Sigmoid colon (tissue), 3 donors: ENCODE measurements at regions not wholly inside any gene's neighbourhood (a gene's known extent, or its start where the extent isn't known, plus 50 kb on each side); places are given as distances from the start of the nearest gene placed in this dataset.

Source experiments
- POLR2A ChIP-seq, 2 donors: fragments of 450-650 bp; IDR thresholded peaks; one replicate each; pipeline ENCODE4 v1.6.1; 2016; ENCODE audit warnings: antibody characterized with exemption in 2 of 2, mild to moderate bottlenecking in 2 of 2, moderate library complexity in 2 of 2
- TF ChIP-seq, protein P1 (sequence below), 4 experiments: fragments of 450-650 bp in 3 of 4; fragments of 200-600 bp in 1 of 4; IDR thresholded peaks; one replicate each; pipeline ENCODE4 v1.5.1; 2016 to 2019; ENCODE audit warnings: antibody characterized with exemption in 4 of 4, mild to moderate bottlenecking in 3 of 4, moderate library complexity in 2 of 4

DNA sequence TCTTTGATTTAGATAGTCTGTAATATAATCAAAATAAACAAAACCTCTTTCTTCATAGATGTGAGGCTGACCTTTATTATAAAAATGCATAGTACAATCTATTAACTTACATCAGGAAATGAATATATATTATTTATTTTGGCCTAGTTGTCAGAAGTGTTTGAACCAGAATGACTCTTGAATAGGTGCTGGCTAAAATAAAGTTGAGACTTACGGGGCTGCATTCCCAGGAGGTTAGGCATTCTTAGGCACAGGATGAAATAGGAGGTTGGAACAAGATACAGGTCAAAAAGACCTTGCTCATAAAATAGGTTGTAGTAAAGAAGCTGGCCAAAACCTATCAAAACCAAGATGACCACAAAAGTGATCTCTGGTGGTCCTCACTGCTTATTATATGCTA is 1193.3 kb upstream of the IGFBP7 start:
- TF ChIP-seq, protein P1, sequence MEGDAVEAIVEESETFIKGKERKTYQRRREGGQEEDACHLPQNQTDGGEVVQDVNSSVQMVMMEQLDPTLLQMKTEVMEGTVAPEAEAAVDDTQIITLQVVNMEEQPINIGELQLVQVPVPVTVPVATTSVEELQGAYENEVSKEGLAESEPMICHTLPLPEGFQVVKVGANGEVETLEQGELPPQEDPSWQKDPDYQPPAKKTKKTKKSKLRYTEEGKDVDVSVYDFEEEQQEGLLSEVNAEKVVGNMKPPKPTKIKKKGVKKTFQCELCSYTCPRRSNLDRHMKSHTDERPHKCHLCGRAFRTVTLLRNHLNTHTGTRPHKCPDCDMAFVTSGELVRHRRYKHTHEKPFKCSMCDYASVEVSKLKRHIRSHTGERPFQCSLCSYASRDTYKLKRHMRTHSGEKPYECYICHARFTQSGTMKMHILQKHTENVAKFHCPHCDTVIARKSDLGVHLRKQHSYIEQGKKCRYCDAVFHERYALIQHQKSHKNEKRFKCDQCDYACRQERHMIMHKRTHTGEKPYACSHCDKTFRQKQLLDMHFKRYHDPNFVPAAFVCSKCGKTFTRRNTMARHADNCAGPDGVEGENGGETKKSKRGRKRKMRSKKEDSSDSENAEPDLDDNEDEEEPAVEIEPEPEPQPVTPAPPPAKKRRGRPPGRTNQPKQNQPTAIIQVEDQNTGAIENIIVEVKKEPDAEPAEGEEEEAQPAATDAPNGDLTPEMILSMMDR (IDR thresholded peaks at IDR 0.05), result no peak
- TF ChIP-seq POLR2A (IDR thresholded peaks at IDR 0.05), result no peak
